PC-9 (cell line): ENCODE measurements at regions not wholly inside any gene's neighbourhood (a gene's known extent, or its start where the extent isn't known, plus 50 kb on each side); places are given as distances from the start of the nearest gene placed in this dataset.
"Not testable (repeated sequence)": the region's sequence is repeated elsewhere in the genome, so short reads cannot be mapped to it uniquely, and the experiment has no call there.

Experiments used
- EZH2 ChIP-seq: fragments of 200-600 bp; sonication (generic); IDR thresholded peaks from 2 replicates; pipeline ENCODE4 v1.8.0; 2017; ENCODE audit warnings: antibody characterized with exemption, low read depth
- TF ChIP-seq, protein P1 (sequence below): fragments of 200-600 bp; sonication (generic); conservative IDR thresholded peaks from 2 replicates; pipeline ENCODE4 v1.6.1; 2017; ENCODE audit warnings: mixed run types, antibody characterized with exemption, mild to moderate bottlenecking, moderate library complexity

- TF ChIP-seq, protein P1, sequence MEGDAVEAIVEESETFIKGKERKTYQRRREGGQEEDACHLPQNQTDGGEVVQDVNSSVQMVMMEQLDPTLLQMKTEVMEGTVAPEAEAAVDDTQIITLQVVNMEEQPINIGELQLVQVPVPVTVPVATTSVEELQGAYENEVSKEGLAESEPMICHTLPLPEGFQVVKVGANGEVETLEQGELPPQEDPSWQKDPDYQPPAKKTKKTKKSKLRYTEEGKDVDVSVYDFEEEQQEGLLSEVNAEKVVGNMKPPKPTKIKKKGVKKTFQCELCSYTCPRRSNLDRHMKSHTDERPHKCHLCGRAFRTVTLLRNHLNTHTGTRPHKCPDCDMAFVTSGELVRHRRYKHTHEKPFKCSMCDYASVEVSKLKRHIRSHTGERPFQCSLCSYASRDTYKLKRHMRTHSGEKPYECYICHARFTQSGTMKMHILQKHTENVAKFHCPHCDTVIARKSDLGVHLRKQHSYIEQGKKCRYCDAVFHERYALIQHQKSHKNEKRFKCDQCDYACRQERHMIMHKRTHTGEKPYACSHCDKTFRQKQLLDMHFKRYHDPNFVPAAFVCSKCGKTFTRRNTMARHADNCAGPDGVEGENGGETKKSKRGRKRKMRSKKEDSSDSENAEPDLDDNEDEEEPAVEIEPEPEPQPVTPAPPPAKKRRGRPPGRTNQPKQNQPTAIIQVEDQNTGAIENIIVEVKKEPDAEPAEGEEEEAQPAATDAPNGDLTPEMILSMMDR = not testable (repeated sequence)
- not testable (repeated sequence) for TF ChIP-seq EZH2
Observed at GRCh38 chr2:87404411-87405255, 343.3 kb upstream of the PLGLB2 start.
